ENCODE measurements at regions not wholly inside any gene's neighbourhood (a gene's known extent, or its start where the extent isn't known, plus 50 kb on each side); places are given as distances from the start of the nearest gene placed in this dataset.

GRCh38 chr20:30598460-30599230 lies 658.8 kb upstream of the DEFB115 start:
- TF ChIP-seq CTCF (conservative IDR thresholded peaks at IDR 0.05 in 1 of 2, IDR thresholded peaks at IDR 0.05 in 1 of 2; ENCODE audit: extremely low read depth in 1 of 2, insufficient read depth in 1 of 2, low read depth in 1 of 2, low read length in 2 of 2) (no peak), EZH2 (IDR thresholded peaks at IDR 0.05; ENCODE audit: borderline replicate concordance, low read length) (no peak)
